ENCODE measurements at regions not wholly inside any gene's neighbourhood (a gene's known extent, or its start where the extent isn't known, plus 50 kb on each side); places are given as distances from the start of the nearest gene placed in this dataset.

DNA sequence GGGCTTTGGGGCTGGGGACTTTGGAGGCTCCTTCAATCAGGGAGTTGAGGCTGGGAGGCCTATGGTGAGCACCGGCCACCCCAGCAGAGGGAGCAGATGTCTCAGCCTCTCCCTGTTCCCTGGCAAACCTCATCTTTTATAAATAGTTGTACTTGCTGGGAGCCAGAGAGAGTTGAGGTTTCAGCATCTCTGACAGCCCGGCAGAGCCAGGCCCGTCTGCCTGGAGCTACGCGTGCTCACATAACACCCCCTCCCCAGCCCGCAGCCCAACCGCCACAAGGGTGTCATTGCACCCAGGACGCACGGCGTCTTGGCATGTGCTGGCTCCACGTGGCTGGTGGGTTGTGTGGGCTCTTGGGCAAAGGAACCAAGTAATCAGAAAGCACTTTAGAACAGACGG, 127.1 kb downstream of the CHST1 start:
- H3K4me2 ChIP-seq (ENCODE audit: low read length) = no peak overlapping the region
- intact Hi-C loops (cut with micrococcal nuclease; ENCODE audit: unreplicated experiment) = no loop called here
- no TSS peak for BruUV-seq (replicated peaks)
- H3K9me3 ChIP-seq (ENCODE audit: low read length) = no peaks in the 10 kb centered on the region
- no peak overlapping the region for H2AFZ ChIP-seq (ENCODE audit: low read length)
- TF ChIP-seq EZH2phosphoT487 (IDR thresholded peaks at IDR 0.05; ENCODE audit: borderline replicate concordance, low read depth, low read length) = no peak
- TF ChIP-seq, protein P1, sequence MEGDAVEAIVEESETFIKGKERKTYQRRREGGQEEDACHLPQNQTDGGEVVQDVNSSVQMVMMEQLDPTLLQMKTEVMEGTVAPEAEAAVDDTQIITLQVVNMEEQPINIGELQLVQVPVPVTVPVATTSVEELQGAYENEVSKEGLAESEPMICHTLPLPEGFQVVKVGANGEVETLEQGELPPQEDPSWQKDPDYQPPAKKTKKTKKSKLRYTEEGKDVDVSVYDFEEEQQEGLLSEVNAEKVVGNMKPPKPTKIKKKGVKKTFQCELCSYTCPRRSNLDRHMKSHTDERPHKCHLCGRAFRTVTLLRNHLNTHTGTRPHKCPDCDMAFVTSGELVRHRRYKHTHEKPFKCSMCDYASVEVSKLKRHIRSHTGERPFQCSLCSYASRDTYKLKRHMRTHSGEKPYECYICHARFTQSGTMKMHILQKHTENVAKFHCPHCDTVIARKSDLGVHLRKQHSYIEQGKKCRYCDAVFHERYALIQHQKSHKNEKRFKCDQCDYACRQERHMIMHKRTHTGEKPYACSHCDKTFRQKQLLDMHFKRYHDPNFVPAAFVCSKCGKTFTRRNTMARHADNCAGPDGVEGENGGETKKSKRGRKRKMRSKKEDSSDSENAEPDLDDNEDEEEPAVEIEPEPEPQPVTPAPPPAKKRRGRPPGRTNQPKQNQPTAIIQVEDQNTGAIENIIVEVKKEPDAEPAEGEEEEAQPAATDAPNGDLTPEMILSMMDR (conservative IDR thresholded peaks at IDR 0.05; ENCODE audit: low read length) = no peak
- ChIA-PET CTCF (ENCODE audit: unreplicated experiment) (no interaction called here), POLR2A (no interaction called here)
- DNase-seq (ENCODE audit: low spot score) = no peak
- H3K4me1 ChIP-seq (ENCODE audit: insufficient read depth, low read length, poor library complexity, severe bottlenecking) = no peaks in the 10 kb centered on the region
- no peak overlapping the region for H3K27ac ChIP-seq (ENCODE audit: low read depth, low read length, poor library complexity, severe bottlenecking)
- H3K4me3 ChIP-seq (ENCODE audit: low read depth, low read length, poor library complexity, severe bottlenecking) = no peak overlapping the region
- H3K79me2 ChIP-seq (ENCODE audit: insufficient read depth, low read depth, low read length) = no peaks in the 10 kb centered on the region
- no peaks in the 10 kb centered on the region for H3K9me2 ChIP-seq (ENCODE audit: insufficient read depth, low read length)
- H4K20me1 ChIP-seq (ENCODE audit: insufficient read depth, low read length) = no peaks in the 10 kb centered on the region; the same call in 1 of the 2 replicates
- no peaks in the 10 kb centered on the region for H3K36me3 ChIP-seq (ENCODE audit: insufficient read depth, low read length)

DNA sequence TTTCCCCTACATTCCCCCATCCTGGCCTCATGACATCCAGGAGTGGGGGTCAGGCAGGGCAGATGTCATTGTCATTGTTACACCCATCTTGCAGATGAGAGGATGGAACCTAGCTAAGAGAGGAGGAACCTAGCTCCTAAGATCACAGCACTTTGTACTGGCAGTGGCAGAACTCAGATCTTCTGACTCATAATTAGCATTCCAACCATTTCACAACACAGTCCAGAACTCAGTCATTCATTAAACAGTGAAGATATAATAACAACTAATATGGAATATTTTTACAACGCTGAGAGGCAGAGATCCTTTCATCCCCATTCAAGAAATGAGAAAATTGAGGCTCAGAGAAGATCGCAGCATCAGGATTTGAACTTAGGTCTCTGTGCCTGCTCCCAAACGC, 127.8 kb downstream of the CHST1 start:
- intact Hi-C loops (cut with micrococcal nuclease; ENCODE audit: unreplicated experiment) = no loop called here
- no peak for DNase-seq (ENCODE audit: low spot score)
- no peaks in the 10 kb centered on the region for H3K9me3 ChIP-seq (ENCODE audit: low read length)
- H2AFZ ChIP-seq (ENCODE audit: low read length) = no peak overlapping the region
- no peak overlapping the region for H3K4me3 ChIP-seq (ENCODE audit: low read depth, low read length, poor library complexity, severe bottlenecking)
- no peak overlapping the region for H3K27ac ChIP-seq (ENCODE audit: low read depth, low read length, poor library complexity, severe bottlenecking)
- TF ChIP-seq EZH2phosphoT487 (IDR thresholded peaks at IDR 0.05; ENCODE audit: borderline replicate concordance, low read depth, low read length) = no peak
- TF ChIP-seq, protein P1 (conservative IDR thresholded peaks at IDR 0.05; ENCODE audit: low read length) = no peak
- no peaks in the 10 kb centered on the region; the same call in 1 of the 2 replicates for H4K20me1 ChIP-seq (ENCODE audit: insufficient read depth, low read length)
- no peaks in the 10 kb centered on the region for H3K4me1 ChIP-seq (ENCODE audit: insufficient read depth, low read length, poor library complexity, severe bottlenecking)
- H3K9me2 ChIP-seq (ENCODE audit: insufficient read depth, low read length) = no peaks in the 10 kb centered on the region
- no peaks in the 10 kb centered on the region for H3K36me3 ChIP-seq (ENCODE audit: insufficient read depth, low read length)
- no TSS peak for BruUV-seq (replicated peaks)
- POLR2A ChIA-PET = no interaction called here
- no peaks in the 10 kb centered on the region for H3K79me2 ChIP-seq (ENCODE audit: insufficient read depth, low read depth, low read length)
- H3K4me2 ChIP-seq (ENCODE audit: low read length) = no peak overlapping the region
- CTCF ChIA-PET (ENCODE audit: unreplicated experiment) = interaction anchor here (0.5 kb wide), 1 partner anchor 14 kb away, joined by 3 read pairs; no protein-coding TSS in a partner anchor

DNA sequence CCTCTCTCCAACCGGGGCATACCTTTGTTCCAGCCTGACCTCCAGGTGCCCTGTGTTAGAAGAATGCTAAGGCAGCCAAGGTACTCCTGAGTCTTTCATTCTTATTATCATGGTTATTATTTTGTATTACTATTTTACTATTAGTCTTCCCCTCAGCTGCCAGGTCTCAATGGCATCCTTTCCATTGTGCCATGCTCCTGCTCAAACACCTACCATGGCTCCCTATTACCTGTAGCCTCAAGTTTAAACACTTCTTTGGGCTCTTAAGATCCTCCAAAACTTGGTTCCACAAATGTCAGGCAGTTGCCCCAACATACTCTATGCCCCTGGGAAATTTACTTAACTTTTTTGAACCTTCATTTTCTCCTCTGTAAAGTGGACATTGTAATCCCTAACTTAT, 130.4 kb downstream of the CHST1 start:
- no peak for DNase-seq (ENCODE audit: low spot score)
- no peaks in the 10 kb centered on the region for H3K79me2 ChIP-seq (ENCODE audit: insufficient read depth, low read depth, low read length)
- H4K20me1 ChIP-seq (ENCODE audit: insufficient read depth, low read length) = no peaks in the 10 kb centered on the region
- H3K36me3 ChIP-seq (ENCODE audit: insufficient read depth, low read length) = no peaks in the 10 kb centered on the region
- no peak overlapping the region for H3K27ac ChIP-seq (ENCODE audit: low read depth, low read length, poor library complexity, severe bottlenecking)
- ChIA-PET POLR2A (no interaction called here), CTCF (ENCODE audit: unreplicated experiment) (no interaction called here)
- no peak overlapping the region for H2AFZ ChIP-seq (ENCODE audit: low read length)
- H3K4me2 ChIP-seq (ENCODE audit: low read length) = no peak overlapping the region
- TF ChIP-seq EZH2phosphoT487 (IDR thresholded peaks at IDR 0.05; ENCODE audit: borderline replicate concordance, low read depth, low read length) = no peak
- TF ChIP-seq, protein P1 (conservative IDR thresholded peaks at IDR 0.05; ENCODE audit: low read length) = no peak
- intact Hi-C loops (cut with micrococcal nuclease; ENCODE audit: unreplicated experiment) = no loop called here
- no TSS peak for BruUV-seq (replicated peaks)
- H3K9me3 ChIP-seq (ENCODE audit: low read length) = no peaks in the 10 kb centered on the region
- no peak overlapping the region for H3K4me3 ChIP-seq (ENCODE audit: low read depth, low read length, poor library complexity, severe bottlenecking)
- no peaks in the 10 kb centered on the region for H3K4me1 ChIP-seq (ENCODE audit: insufficient read depth, low read length, poor library complexity, severe bottlenecking)
- H3K9me2 ChIP-seq (ENCODE audit: insufficient read depth, low read length) = no peaks in the 10 kb centered on the region
